GM19351 (cell line): ENCODE measurements at regions not wholly inside any gene's neighbourhood (a gene's known extent, or its start where the extent isn't known, plus 50 kb on each side); places are given as distances from the start of the nearest gene placed in this dataset.

Experiments
- ATAC-seq: cut with Tn5 transposase; IDR thresholded peaks from one replicate; pipeline ENCODE4 v1.9.1; 2021; ENCODE audit warnings: mild to moderate bottlenecking, moderate library complexity; ENCODE audit not compliant: unreplicated experiment

DNA sequence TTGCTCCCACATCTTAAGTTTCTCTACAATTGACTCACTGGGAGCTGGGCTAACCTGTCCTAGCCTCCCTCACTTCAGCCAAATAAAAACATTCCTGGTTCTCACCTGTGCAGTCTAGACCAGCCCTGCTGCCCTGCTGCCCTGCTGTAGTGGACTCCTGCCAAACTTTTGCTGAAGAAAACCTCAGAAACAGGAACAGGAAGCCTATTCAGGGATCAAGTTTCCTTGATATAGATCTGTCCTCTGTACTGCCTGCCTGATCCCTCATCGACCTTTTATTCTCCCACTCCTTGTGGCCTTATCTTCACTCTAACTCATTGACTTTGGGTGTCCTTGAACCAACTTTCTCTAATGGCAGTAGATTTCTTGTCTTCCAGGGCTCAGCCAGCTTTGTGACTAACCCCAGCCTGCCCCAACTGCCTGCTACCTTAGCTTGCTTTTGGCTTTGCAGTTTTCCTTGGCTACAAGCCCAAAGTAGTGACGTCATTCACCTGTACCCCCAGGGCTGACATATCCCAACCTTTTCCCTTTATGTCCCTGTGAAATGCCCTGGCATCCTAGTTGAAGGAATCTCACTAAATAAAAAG, 234.8 kb downstream of the DUSP6 start:
- no peak for ATAC-seq

GRCh38 chr12:89111964-89112363, 240.3 kb downstream of the DUSP6 start:
- no peak for ATAC-seq

- no peak for ATAC-seq
Observed at GRCh38 chr12:89108265-89108664, 244.0 kb downstream of the DUSP6 start.

DNA sequence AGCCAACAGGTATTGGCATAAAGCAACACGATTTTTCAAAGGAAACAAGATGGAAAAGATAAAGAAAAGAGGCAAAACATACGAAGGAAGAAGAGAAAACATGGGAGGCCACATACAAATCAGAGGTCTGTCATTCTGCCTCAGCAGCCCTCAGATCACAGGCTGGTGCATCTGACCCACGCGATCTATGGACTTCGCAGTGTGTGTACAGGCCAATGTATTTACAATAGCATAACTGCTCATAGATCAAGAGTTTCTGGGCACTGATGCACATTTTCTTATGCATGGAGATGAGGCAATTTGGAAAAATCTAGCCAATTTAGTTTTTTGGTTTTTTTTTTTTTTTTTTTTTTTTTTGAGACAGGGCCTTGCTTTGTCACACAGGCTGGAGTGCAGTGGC, 245.4 kb downstream of the DUSP6 start:
- no peak for ATAC-seq

GRCh38 chr12:89105243-89105642, 247.1 kb downstream of the DUSP6 start:
- no peak for ATAC-seq

DNA sequence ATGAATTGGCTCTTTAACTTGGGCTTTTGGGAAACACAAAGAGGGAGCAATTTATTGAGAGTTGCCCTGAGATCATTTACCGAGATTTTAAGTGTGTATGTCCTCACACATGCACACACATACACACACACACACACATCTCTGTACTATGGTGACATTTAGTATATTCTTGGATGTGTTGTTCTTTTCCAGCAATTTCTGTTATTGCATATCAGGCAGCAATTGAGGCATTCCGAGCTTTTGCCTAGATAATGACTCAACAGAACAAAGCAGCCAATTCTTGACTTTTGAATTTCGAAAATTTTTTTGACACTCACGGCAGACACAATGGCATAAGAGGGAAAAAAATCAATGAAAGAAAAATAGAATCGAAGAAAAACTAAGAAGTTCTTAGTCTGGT, 248.5 kb downstream of the DUSP6 start:
- no peak for ATAC-seq

GRCh38 chr12:89101440-89101839, 250.9 kb downstream of the DUSP6 start:
- no peak for ATAC-seq

GRCh38 chr12:89098441-89099112, 253.7 kb downstream of the DUSP6 start:
- ATAC-seq, result no peak

DNA sequence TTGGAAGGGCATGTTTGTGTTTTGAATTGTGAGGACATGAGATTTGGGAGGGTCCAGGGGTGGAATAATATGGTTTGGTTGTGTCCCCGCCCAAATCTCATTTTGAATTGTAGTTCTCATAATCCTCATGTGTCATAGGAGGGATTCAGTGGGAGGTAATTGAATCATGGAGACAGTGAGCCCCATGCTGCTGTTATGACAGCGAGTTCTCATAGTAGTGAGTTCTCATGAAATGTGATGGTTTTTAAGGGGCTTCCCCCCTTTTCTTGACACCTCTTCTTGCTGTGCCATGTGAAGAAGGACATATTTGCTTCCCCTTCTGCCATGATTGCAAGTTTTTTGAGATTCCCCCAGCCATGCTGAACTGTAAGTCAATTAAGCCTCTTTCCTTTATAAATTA, 260.0 kb downstream of the DUSP6 start:
- no peak for ATAC-seq

- ATAC-seq, result no peak
Observed at GRCh38 chr12:89091293-89091841, 260.9 kb downstream of the DUSP6 start.

- ATAC-seq, result no peak
Observed at GRCh38 chr12:89089264-89089663, 263.0 kb downstream of the DUSP6 start.

DNA sequence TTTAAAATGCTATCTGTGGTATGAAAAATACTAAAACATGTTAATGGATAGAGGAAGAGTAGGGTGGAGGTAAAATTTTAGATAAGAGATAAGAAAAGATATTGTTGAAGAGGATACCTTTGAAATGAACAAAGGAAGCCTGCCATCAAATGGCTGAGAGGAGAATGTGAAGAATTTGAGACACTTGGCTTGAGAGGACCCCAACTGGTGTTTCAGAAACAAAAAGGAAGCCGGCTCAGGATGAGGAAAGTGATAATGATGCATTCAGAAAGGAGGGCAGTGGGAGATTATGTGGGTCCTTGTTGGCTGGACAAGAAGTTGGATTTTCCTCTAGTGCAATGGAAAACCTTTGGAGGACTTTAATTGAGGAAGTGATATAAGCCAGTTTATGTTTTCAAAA, 264.4 kb downstream of the DUSP6 start:
- no peak for ATAC-seq

DNA sequence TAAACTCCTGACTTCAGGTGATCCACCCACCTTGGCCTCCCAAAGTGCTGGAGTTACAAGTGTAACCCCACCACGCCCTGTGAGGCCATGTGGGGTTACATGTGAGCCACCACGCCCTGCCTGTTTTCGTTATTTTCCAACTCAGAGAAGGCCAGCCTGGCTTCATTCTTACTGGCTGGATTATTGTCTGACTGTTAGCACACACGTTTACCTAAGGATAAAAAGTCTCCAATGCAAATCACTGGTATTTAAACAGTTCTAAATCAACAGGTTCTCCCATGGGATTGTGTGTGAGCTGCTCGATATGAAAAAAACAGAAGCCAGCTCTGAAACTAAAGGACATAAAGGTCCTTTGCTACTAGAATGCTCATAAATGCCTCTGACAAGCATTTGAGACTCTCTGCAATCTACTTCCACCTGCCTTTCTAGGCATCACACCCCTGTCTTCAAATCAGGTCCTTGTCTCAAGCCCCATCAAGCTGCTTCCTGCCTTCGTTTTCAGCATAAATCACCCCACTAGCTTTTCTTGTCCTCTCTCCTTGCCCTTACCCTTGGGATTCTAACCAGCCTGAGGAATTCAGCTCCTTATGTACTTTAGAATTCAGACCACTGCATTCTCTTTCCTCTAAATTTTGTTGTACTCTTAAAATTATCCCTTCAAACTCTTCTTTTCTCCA, 265.0 kb downstream of the DUSP6 start:
- ATAC-seq, result no peak

GRCh38 chr12:89085421-89085820, 266.9 kb downstream of the DUSP6 start:
- ATAC-seq, result no peak

DNA sequence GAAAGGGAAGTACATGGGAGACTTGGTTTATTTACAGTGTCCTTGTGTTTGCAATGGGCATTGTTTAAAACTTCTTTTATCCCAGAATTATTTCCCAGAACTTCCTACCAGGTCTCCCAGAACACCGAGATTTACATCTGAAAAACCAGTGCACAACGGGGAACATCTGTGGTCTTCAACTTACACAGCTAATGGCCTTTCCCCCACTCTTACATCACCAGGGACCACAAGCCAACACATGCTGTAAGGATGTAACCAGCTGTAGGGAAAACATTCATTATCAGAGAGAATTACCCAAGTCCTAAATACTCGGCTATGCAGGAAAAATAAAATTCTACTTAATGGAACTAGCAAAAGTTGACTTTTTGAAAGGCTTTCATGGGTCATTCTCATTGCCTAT, 267.6 kb downstream of the DUSP6 start:
- ATAC-seq, result no peak

DNA sequence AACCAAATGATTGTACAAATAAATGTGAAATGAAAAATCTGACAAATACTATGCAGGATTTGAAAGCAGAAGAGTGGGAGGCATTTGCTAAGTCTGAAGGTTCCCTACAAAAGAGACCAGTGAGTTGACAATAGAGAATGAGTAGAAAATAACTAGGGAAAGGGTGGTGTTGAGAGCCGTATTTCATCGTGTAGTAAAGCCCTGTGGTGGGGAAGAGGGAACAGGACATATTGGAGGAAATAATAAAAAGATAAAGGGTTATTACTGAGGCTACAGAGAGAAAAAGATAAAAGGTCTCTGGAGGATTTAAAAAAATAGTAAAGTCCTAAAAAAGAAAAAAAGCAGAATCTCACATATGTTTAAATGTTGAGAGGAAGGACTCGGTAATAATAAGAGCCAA, 268.8 kb downstream of the DUSP6 start:
- ATAC-seq, result no peak

DNA sequence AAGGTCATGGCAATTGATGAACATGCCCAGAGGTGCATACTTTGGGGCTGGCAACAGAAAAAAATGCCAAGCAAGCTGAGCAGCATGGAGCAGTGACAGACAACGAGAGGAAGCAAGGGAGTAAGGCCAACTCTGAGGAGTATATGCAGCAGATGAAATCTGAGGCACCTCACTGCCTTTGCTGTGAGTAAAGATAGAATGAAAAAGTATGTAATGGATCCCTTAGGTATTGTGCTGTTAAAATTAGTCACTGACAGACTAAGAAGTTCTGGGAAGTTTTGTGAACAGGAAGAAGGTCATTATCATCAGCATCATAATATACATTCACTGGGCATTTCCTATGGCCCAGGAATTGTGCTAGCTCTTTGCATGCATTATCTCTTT, 269.9 kb downstream of the DUSP6 start:
- no peak for ATAC-seq

GRCh38 chr12:89081719-89082369, 270.5 kb downstream of the DUSP6 start:
- no peak for ATAC-seq

- ATAC-seq, result no peak
Observed at GRCh38 chr12:89080793-89081465, 271.4 kb downstream of the DUSP6 start.

- ATAC-seq, result no peak
Observed at GRCh38 chr12:89075880-89076540, 276.3 kb downstream of the DUSP6 start.

DNA sequence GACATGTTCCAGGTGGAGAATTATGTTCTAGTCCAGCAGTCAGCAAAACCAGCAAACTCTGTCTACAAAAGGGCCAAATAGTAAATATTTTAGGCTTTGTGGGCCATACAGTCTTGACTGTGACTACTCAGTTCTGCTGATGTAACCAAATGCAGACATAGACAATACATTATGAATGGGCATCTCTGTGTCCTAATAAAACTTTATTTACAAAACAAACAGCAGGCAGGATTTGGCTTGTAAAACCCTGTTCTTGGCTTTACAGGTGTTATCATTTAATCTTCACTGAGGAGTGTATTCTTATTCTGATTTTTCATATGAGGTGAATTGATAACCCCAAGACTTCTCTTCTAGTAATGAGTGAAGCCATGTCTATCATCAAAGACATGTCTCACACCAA, 278.6 kb downstream of the DUSP6 start:
- ATAC-seq, result no peak
